Activated naive CD4-positive, alpha-beta T cell (primary cell): ENCODE measurements at regions not wholly inside any gene's neighbourhood (a gene's known extent, or its start where the extent isn't known, plus 50 kb on each side); places are given as distances from the start of the nearest gene placed in this dataset.

Source experiments
- DNase-seq, 4 experiments: peaks; one replicate each; lab custom pipeline; 2025; lab: John Stamatoyannopoulos, UW

GRCh38 chr3:31249545-31249944, 283.2 kb upstream of the STT3B start:
- DNase-seq, result no peak

- DNase-seq, result no peak
These were observed 282.5 kb upstream of the STT3B start for GRCh38 chr3:31250116-31250777.

GRCh38 chr3:31251083-31251482, 281.6 kb upstream of the STT3B start:
- DNase-seq, result no peak

GRCh38 chr3:31252216-31253185, 280.2 kb upstream of the STT3B start:
- DNase-seq, result no peak

- no peak for DNase-seq
These were observed 278.9 kb upstream of the STT3B start for GRCh38 chr3:31253782-31254181.

GRCh38 chr3:31254483-31254882, 278.2 kb upstream of the STT3B start:
- no peak for DNase-seq

- no peak for DNase-seq
These were observed 277.6 kb upstream of the STT3B start for GRCh38 chr3:31255007-31255581.

- no peak for DNase-seq
These were observed 270.5 kb upstream of the STT3B start for GRCh38 chr3:31262201-31262600.

GRCh38 chr3:31263897-31264296, 268.8 kb upstream of the STT3B start:
- DNase-seq, result no peak

GRCh38 chr3:31265646-31266428, 266.9 kb upstream of the STT3B start:
- DNase-seq, result no peak

GRCh38 chr3:31268868-31269267, 263.9 kb upstream of the STT3B start:
- no peak for DNase-seq

GRCh38 chr3:31270010-31270409, 262.7 kb upstream of the STT3B start:
- DNase-seq, result no peak

GRCh38 chr3:31274326-31275024, 258.2 kb upstream of the STT3B start:
- no peak for DNase-seq

GRCh38 chr3:31275038-31275572, 257.6 kb upstream of the STT3B start:
- no peak for DNase-seq

- no peak for DNase-seq
These were observed 257.1 kb upstream of the STT3B start for GRCh38 chr3:31275583-31275982.

- no peak for DNase-seq
These were observed 255.1 kb upstream of the STT3B start for GRCh38 chr3:31277582-31277981.

- no peak for DNase-seq
These were observed 254.2 kb upstream of the STT3B start for GRCh38 chr3:31278532-31278931.

GRCh38 chr3:31284776-31285175, 247.9 kb upstream of the STT3B start:
- DNase-seq, result no peak

GRCh38 chr3:31285833-31286486, 246.8 kb upstream of the STT3B start:
- DNase-seq, result no peak

- no peak for DNase-seq
These were observed 244.5 kb upstream of the STT3B start for GRCh38 chr3:31288224-31288623.

- DNase-seq, result no peak
These were observed 244.1 kb upstream of the STT3B start for GRCh38 chr3:31288641-31289100.
